ENCODE measurements at regions not wholly inside any gene's neighbourhood (a gene's known extent, or its start where the extent isn't known, plus 50 kb on each side); places are given as distances from the start of the nearest gene placed in this dataset.

DNA sequence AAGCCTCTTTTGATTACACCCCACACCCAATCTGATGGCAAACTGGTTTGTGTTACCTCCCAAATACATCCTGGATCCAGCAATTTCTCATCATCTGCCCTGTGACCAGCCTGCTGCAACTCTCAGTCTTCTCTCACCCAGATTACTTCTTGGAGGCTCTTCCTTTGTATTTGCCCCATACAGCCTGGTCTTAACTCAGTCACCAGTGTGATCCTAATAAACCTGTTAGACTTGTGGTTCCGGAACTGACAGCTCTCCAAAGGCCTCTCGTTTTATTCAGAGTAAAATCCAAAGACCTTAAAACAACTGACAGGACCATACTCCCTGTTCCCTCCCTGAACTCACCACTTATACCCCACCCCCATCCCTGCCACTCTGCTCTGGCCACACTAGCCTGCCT, 228.2 kb upstream of the PAPPA start:
- Histone ChIP-seq H3K36me3 (ENCODE audit: control insufficient read depth, insufficient read depth, low read length) (no peaks in the 10 kb centered on the region), H3K4me3 (replicated peaks; ENCODE audit: low read depth, low read length) (no peak overlapping the region), H3K27me3 (replicated peaks; ENCODE audit: control insufficient read depth, insufficient read depth, low read length) (no peaks in the 10 kb centered on the region)
- DNase-seq (ENCODE audit: extremely low read depth, insufficient read length), result no peak
- TF ChIP-seq, protein P1, sequence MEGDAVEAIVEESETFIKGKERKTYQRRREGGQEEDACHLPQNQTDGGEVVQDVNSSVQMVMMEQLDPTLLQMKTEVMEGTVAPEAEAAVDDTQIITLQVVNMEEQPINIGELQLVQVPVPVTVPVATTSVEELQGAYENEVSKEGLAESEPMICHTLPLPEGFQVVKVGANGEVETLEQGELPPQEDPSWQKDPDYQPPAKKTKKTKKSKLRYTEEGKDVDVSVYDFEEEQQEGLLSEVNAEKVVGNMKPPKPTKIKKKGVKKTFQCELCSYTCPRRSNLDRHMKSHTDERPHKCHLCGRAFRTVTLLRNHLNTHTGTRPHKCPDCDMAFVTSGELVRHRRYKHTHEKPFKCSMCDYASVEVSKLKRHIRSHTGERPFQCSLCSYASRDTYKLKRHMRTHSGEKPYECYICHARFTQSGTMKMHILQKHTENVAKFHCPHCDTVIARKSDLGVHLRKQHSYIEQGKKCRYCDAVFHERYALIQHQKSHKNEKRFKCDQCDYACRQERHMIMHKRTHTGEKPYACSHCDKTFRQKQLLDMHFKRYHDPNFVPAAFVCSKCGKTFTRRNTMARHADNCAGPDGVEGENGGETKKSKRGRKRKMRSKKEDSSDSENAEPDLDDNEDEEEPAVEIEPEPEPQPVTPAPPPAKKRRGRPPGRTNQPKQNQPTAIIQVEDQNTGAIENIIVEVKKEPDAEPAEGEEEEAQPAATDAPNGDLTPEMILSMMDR (IDR thresholded peaks at IDR 0.05; ENCODE audit: insufficient read depth, low read length, poor library complexity, severe bottlenecking), result no peak

DNA sequence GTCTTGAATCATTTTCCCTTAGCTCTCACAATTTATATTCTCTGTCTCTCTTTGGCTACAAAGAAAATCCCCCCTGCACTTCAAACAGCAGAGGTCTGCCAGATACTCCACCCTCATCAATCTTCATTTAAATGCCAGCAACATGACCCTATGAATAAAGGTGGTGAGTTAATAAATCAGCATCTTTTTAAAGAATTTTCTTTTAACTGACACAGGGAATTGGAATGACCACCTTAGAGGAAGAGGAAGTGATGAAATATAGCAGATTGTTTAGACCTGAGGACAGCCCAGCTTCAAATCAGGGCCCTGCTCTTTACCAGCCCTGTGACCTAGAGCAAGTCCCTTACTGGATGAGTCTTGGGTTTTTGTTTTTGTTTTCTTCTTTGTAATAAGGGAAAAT, 223.1 kb upstream of the PAPPA start:
- TF ChIP-seq, protein P1 (IDR thresholded peaks at IDR 0.05; ENCODE audit: insufficient read depth, low read length, poor library complexity, severe bottlenecking), result no peak
- DNase-seq (ENCODE audit: extremely low read depth, insufficient read length), result no peak
- Histone ChIP-seq H3K27me3 (replicated peaks; ENCODE audit: control insufficient read depth, insufficient read depth, low read length) (no peaks in the 10 kb centered on the region), H3K4me3 (replicated peaks; ENCODE audit: low read depth, low read length) (no peak overlapping the region), H3K36me3 (ENCODE audit: control insufficient read depth, insufficient read depth, low read length) (no peaks in the 10 kb centered on the region)

DNA sequence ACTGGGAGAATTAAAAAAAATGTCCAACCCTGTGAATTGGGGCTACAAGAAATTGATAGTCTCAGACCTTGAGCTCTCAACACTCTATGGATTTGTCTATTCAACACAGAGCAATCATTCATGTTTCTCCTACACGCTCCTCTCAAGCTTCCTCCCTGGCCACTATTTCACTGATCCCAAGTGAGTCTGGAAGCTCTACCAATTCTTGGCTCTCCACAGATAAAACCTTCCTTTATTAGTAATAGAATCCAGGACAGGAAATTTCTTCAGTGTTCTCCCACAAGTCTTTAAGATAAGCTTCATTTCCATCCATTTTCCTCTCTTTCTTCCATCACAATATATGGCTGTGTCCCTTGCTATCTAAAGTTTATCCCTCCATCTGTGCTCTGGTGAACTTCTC, 215.1 kb upstream of the PAPPA start:
- H3K4me3 ChIP-seq (replicated peaks; ENCODE audit: low read depth, low read length), result no peak overlapping the region
- no peak for DNase-seq (ENCODE audit: extremely low read depth, insufficient read length)
- no peaks in the 10 kb centered on the region for H3K36me3 ChIP-seq (ENCODE audit: control insufficient read depth, insufficient read depth, low read length)
- no peaks in the 10 kb centered on the region for H3K27me3 ChIP-seq (replicated peaks; ENCODE audit: control insufficient read depth, insufficient read depth, low read length)
- TF ChIP-seq, protein P1 (IDR thresholded peaks at IDR 0.05; ENCODE audit: insufficient read depth, low read length, poor library complexity, severe bottlenecking), result no peak

DNA sequence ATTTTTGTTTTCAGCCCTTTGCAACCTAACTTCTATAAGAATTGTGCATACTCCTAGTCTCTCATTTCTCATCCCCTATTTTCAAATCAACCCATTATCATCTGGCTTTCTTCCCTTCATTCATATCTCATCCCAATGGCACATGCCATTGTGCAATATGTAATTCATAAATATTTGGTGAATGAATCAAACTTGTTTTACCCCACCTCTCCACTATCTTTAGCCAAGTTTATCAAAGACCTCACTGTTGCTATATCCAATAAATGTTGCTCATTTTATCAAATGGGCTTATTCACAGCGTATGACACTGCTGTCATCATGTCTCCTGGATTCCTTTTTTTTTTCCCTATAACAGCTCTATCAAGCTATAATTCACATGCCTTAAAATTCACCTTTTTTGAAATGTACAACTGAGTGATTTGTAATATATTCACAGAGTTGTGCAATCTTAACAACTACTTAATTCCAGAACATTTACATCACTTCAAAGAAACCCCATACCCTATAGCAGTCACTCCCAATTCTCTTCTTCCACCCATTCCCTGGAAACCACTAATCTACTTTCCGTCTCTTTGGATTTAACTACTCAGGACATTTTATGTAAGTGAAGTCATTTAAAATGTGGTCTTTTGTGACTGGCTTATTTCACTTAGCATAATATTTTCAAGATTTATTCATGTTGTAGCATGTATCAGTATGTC, 214.4 kb upstream of the PAPPA start:
- TF ChIP-seq, protein P1 (IDR thresholded peaks at IDR 0.05; ENCODE audit: insufficient read depth, low read length, poor library complexity, severe bottlenecking), result no peak
- DNase-seq (ENCODE audit: extremely low read depth, insufficient read length), result no peak
- Histone ChIP-seq H3K36me3 (ENCODE audit: control insufficient read depth, insufficient read depth, low read length) (no peaks in the 10 kb centered on the region), H3K27me3 (replicated peaks; ENCODE audit: control insufficient read depth, insufficient read depth, low read length) (no peaks in the 10 kb centered on the region), H3K4me3 (replicated peaks; ENCODE audit: low read depth, low read length) (no peak overlapping the region)

DNA sequence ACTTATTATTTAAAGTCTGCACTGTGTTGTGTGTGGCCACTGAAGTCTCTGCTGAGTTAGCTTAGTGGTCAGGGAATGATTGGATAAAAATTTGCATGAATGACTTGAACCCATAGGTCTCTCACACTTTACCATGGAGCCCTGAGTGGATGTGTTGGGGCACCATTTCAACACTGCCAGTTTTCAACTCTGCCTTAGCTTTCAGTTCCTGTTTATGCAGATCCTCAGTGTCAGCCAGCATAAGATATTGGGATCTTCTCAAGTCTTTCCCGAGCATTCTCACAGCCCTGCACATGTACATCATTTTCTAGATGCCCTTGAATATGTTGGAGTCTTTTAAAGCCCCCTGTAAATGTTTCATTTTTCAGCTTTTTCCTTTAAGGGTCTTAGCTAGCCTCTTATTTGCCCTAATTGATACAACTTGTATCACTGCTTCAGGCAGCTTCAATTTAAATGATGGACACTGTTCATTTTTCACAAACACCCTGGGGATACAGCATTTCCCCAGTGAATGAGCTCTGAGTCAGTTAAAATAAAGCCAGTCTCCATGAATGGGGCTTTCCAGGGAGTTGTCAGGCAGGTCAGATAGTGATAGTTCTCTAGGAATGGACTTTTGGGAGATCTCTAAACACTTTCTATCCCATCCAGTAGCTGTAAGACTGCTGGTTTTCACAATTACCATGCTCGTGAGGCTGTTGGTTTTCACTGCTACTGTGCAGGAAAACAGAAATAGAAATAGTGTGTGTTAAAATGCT, 211.9 kb upstream of the PAPPA start:
- no peak for DNase-seq (ENCODE audit: extremely low read depth, insufficient read length)

More for the DNA sequence above, 211.9 kb upstream of the PAPPA start:
- H3K4me3 ChIP-seq (replicated peaks; ENCODE audit: low read depth, low read length), result no peak overlapping the region
- H3K27me3 ChIP-seq (replicated peaks; ENCODE audit: control insufficient read depth, insufficient read depth, low read length), result no peaks in the 10 kb centered on the region
- no peaks in the 10 kb centered on the region for H3K36me3 ChIP-seq (ENCODE audit: control insufficient read depth, insufficient read depth, low read length)
- TF ChIP-seq, protein P1 (IDR thresholded peaks at IDR 0.05; ENCODE audit: insufficient read depth, low read length, poor library complexity, severe bottlenecking), result no peak

All from GM06990 (cell line).